PC-9 (cell line): ENCODE measurements at regions not wholly inside any gene's neighbourhood (a gene's known extent, or its start where the extent isn't known, plus 50 kb on each side); places are given as distances from the start of the nearest gene placed in this dataset.

Experiments
- EZH2 ChIP-seq: fragments of 200-600 bp; sonication (generic); IDR thresholded peaks from 2 replicates; pipeline ENCODE4 v1.8.0; 2017; ENCODE audit warnings: antibody characterized with exemption, low read depth
- TF ChIP-seq, protein P1 (sequence below): fragments of 200-600 bp; sonication (generic); conservative IDR thresholded peaks from 2 replicates; pipeline ENCODE4 v1.6.1; 2017; ENCODE audit warnings: mixed run types, antibody characterized with exemption, mild to moderate bottlenecking, moderate library complexity

DNA sequence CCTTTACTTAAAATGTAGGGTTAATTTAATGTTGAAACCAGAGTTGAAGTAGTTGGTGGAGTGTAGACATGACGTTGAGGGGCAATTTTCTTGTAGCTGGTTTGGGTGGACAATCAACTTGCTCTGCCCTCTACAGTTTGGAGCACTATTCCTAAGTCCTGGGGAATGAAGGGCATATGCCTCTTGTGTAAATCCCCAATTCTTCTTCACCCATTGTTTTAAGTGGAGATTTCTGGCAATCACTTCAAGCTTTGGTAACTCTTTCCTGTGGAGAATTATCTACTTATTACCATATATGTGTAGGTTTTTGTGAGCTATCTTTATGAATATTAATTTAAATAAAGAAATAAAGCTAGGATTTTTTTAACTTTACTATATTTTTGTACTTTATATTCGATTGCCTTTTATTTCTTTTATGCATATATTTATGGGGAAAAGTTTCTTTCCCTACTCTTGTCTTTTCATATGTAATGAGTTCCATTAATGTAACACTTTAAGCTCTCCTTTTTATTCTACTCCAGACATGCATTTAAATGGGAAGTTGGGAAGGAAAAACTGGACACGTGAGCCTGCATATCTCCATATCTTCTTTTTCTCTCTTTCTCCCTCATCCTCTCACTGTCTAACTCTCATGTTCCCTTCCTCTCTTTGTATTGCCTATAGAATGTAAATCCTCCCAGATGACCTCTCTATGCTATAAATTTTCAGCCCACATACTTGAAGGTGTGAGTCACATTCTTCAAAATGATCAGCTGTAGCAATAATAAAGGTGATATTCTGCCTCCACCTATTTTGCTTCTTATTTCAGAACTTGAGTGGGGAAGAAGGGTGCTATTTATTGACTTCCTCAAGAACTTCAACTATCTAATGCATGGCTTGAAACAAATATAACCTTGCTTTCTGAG is 276.7 kb downstream of the PTPRC start:
- TF ChIP-seq, protein P1, sequence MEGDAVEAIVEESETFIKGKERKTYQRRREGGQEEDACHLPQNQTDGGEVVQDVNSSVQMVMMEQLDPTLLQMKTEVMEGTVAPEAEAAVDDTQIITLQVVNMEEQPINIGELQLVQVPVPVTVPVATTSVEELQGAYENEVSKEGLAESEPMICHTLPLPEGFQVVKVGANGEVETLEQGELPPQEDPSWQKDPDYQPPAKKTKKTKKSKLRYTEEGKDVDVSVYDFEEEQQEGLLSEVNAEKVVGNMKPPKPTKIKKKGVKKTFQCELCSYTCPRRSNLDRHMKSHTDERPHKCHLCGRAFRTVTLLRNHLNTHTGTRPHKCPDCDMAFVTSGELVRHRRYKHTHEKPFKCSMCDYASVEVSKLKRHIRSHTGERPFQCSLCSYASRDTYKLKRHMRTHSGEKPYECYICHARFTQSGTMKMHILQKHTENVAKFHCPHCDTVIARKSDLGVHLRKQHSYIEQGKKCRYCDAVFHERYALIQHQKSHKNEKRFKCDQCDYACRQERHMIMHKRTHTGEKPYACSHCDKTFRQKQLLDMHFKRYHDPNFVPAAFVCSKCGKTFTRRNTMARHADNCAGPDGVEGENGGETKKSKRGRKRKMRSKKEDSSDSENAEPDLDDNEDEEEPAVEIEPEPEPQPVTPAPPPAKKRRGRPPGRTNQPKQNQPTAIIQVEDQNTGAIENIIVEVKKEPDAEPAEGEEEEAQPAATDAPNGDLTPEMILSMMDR = no peak
- TF ChIP-seq EZH2 = no peak
